HG02759 (cell line): ENCODE measurements at regions not wholly inside any gene's neighbourhood (a gene's known extent, or its start where the extent isn't known, plus 50 kb on each side); places are given as distances from the start of the nearest gene placed in this dataset.
A peak's percentile ranks its signal among the peaks of the same experiment; 100 is the strongest.
"Not testable (repeated sequence)": the region's sequence is repeated elsewhere in the genome, so short reads cannot be mapped to it uniquely, and the experiment has no call there.

Experiments
- ATAC-seq: cut with Tn5 transposase; IDR thresholded peaks from one replicate; pipeline ENCODE4 v1.9.1; 2021; ENCODE audit warnings: mild to moderate bottlenecking, moderate library complexity; ENCODE audit not compliant: unreplicated experiment

- ATAC-seq: no peak
Observed at GRCh38 chr18:54662986-54663385, 71.9 kb downstream of the DYNAP start.

- ATAC-seq: not testable (repeated sequence)
Observed at GRCh38 chr18:54669701-54670100, 78.7 kb downstream of the DYNAP start.

GRCh38 chr18:54671291-54671881 lies 80.3 kb downstream of the DYNAP start:
- no peak for ATAC-seq

- no peak for ATAC-seq
Observed at GRCh38 chr18:54672109-54672508, 81.1 kb downstream of the DYNAP start.

- ATAC-seq: no peak
Observed at GRCh38 chr18:54672846-54673475, 81.9 kb downstream of the DYNAP start.

GRCh38 chr18:54673936-54674335 lies 82.9 kb downstream of the DYNAP start:
- ATAC-seq: no peak

GRCh38 chr18:54675076-54675475 lies 84.0 kb downstream of the DYNAP start:
- no peak for ATAC-seq

GRCh38 chr18:54679318-54680149 lies 88.5 kb downstream of the DYNAP start:
- ATAC-seq: peak; percentile 64

- no peak for ATAC-seq
Observed at GRCh38 chr18:54684784-54685183, 93.7 kb downstream of the DYNAP start.

- ATAC-seq: no peak
Observed at GRCh38 chr18:54689319-54689718, 98.3 kb downstream of the DYNAP start.

GRCh38 chr18:54690198-54690597 lies 99.2 kb downstream of the DYNAP start:
- no peak for ATAC-seq

GRCh38 chr18:54692463-54692862 lies 101.4 kb downstream of the DYNAP start:
- no peak for ATAC-seq

GRCh38 chr18:54696616-54697293 lies 105.7 kb downstream of the DYNAP start:
- no peak for ATAC-seq

- ATAC-seq: no peak
Observed at GRCh38 chr18:54700580-54700979, 109.5 kb downstream of the DYNAP start.

GRCh38 chr18:54702686-54703085 lies 111.6 kb downstream of the DYNAP start:
- no peak for ATAC-seq

- ATAC-seq: no peak
Observed at GRCh38 chr18:54710074-54710899, 118.0 kb upstream of the RAB27B start.

- no peak for ATAC-seq
Observed at GRCh38 chr18:54710900-54711281, 117.4 kb upstream of the RAB27B start.

GRCh38 chr18:54712306-54712705 lies 116.0 kb upstream of the RAB27B start:
- ATAC-seq: no peak

- no peak for ATAC-seq
Observed at GRCh38 chr18:54712758-54713157, 115.5 kb upstream of the RAB27B start.

GRCh38 chr18:54713386-54713785 lies 114.9 kb upstream of the RAB27B start:
- no peak for ATAC-seq

GRCh38 chr18:54714851-54715250 lies 113.4 kb upstream of the RAB27B start:
- no peak for ATAC-seq
